ENCODE measurements at regions not wholly inside any gene's neighbourhood (a gene's known extent, or its start where the extent isn't known, plus 50 kb on each side); places are given as distances from the start of the nearest gene placed in this dataset.
"Not testable (repeated sequence)": the region's sequence is repeated elsewhere in the genome, so short reads cannot be mapped to it uniquely, and the experiment has no call there.

GRCh38 chr5:74500110-74500917 lies 140.2 kb downstream of the ENC1 start:
- DNase-seq (ENCODE audit: low read depth in 2 of 2), result no peak

GRCh38 chr5:74499256-74500050 lies 141.1 kb downstream of the ENC1 start:
- no peak for DNase-seq (ENCODE audit: low read depth in 2 of 2)

- no peak for DNase-seq (ENCODE audit: low read depth in 2 of 2)
Observed at GRCh38 chr5:74497706-74498105, 142.8 kb downstream of the ENC1 start.

GRCh38 chr5:74493411-74493810 lies 147.1 kb downstream of the ENC1 start:
- no peak for DNase-seq (ENCODE audit: low read depth in 2 of 2)

GRCh38 chr5:74492230-74492629 lies 148.3 kb downstream of the ENC1 start:
- DNase-seq (ENCODE audit: low read depth in 2 of 2), result no peak

- no peak for DNase-seq (ENCODE audit: low read depth in 2 of 2)
Observed at GRCh38 chr5:74491586-74491985, 148.9 kb downstream of the ENC1 start.

- no peak for DNase-seq (ENCODE audit: low read depth in 2 of 2)
Observed at GRCh38 chr5:74490814-74491213, 149.7 kb downstream of the ENC1 start.

- DNase-seq (ENCODE audit: low read depth in 2 of 2), result no peak
Observed at GRCh38 chr5:74482990-74483389, 157.5 kb downstream of the ENC1 start.

- no peak for DNase-seq (ENCODE audit: low read depth in 2 of 2)
Observed at GRCh38 chr5:74482523-74482922, 158.0 kb downstream of the ENC1 start.

GRCh38 chr5:74481357-74481756 lies 159.2 kb downstream of the ENC1 start:
- DNase-seq (ENCODE audit: low read depth in 2 of 2), result not testable (repeated sequence)

GRCh38 chr5:74480201-74480600 lies 160.3 kb downstream of the ENC1 start:
- DNase-seq (ENCODE audit: low read depth in 2 of 2), result no peak

- DNase-seq (ENCODE audit: low read depth in 2 of 2), result no peak
Observed at GRCh38 chr5:74478328-74478727, 162.2 kb downstream of the ENC1 start.

- DNase-seq (ENCODE audit: low read depth in 2 of 2), result no peak
Observed at GRCh38 chr5:74477761-74478160, 162.8 kb downstream of the ENC1 start.

- no peak for DNase-seq (ENCODE audit: low read depth in 2 of 2)
Observed at GRCh38 chr5:74476819-74477453, 163.6 kb downstream of the ENC1 start.

- no peak for DNase-seq (ENCODE audit: low read depth in 2 of 2)
Observed at GRCh38 chr5:74476046-74476818, 164.3 kb downstream of the ENC1 start.

GRCh38 chr5:74471875-74472274 lies 168.7 kb downstream of the ENC1 start:
- DNase-seq (ENCODE audit: low read depth in 2 of 2), result no peak

- no peak for DNase-seq (ENCODE audit: low read depth in 2 of 2)
Observed at GRCh38 chr5:74469234-74469994, 171.1 kb downstream of the ENC1 start.

- no peak for DNase-seq (ENCODE audit: low read depth in 2 of 2)
Observed at GRCh38 chr5:74468421-74468820, 172.1 kb downstream of the ENC1 start.

GRCh38 chr5:74465724-74466123 lies 174.8 kb downstream of the ENC1 start:
- no peak for DNase-seq (ENCODE audit: low read depth in 2 of 2)

- DNase-seq (ENCODE audit: low read depth in 2 of 2), result no peak
Observed at GRCh38 chr5:74464512-74465209, 175.9 kb downstream of the ENC1 start.
